ENCODE measurements at regions not wholly inside any gene's neighbourhood (a gene's known extent, or its start where the extent isn't known, plus 50 kb on each side); places are given as distances from the start of the nearest gene placed in this dataset.

DNA sequence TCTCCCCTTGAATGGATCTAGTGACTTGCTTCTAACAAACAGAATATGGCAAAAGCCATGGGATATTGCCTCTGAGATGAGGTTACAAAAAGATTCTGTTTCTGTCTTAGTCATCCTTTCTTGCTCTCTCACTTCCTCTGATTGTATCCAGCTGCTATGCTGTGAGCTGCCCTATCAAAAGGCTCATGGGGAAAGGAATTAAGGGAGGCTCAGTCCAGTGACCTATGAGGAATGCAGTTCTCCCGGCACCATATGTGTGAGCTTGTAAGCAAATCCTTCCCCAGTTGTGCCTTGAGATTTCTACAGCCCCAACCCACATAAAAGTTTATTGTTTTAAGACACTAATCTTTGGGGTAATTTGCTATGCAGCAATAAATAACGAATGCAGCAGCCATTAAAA is 183.1 kb downstream of the KLHL28 start:
- H3K4me3 ChIP-seq (ENCODE audit: low read length): no peak overlapping the region
- H2AFZ ChIP-seq (ENCODE audit: low read length): no peak overlapping the region
- H4K20me1 ChIP-seq (ENCODE audit: insufficient read depth, low read length): no peaks in the 10 kb centered on the region
- no peak overlapping the region for H3K27ac ChIP-seq (ENCODE audit: low read length)
- no peak overlapping the region for H3K4me2 ChIP-seq (ENCODE audit: low read depth, low read length)
- no peaks in the 10 kb centered on the region for H3K36me3 ChIP-seq (replicated peaks; ENCODE audit: insufficient read depth, low read length)
- no peaks in the 10 kb centered on the region for H3F3A ChIP-seq (ENCODE audit: insufficient read depth, low read length)
- no peaks in the 10 kb centered on the region for H3K9me3 ChIP-seq (replicated peaks; ENCODE audit: insufficient read depth, low read length)
- no peak for DNase-seq
- TF ChIP-seq EZH2 (optimal IDR thresholded peaks at IDR 0.05; ENCODE audit: low read depth, low read length) (no peak), EZH2phosphoT487 (IDR thresholded peaks at IDR 0.05; ENCODE audit: low read length) (no peak)
- TF ChIP-seq, protein P1, sequence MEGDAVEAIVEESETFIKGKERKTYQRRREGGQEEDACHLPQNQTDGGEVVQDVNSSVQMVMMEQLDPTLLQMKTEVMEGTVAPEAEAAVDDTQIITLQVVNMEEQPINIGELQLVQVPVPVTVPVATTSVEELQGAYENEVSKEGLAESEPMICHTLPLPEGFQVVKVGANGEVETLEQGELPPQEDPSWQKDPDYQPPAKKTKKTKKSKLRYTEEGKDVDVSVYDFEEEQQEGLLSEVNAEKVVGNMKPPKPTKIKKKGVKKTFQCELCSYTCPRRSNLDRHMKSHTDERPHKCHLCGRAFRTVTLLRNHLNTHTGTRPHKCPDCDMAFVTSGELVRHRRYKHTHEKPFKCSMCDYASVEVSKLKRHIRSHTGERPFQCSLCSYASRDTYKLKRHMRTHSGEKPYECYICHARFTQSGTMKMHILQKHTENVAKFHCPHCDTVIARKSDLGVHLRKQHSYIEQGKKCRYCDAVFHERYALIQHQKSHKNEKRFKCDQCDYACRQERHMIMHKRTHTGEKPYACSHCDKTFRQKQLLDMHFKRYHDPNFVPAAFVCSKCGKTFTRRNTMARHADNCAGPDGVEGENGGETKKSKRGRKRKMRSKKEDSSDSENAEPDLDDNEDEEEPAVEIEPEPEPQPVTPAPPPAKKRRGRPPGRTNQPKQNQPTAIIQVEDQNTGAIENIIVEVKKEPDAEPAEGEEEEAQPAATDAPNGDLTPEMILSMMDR (IDR thresholded peaks at IDR 0.05; ENCODE audit: low read length): no peak
- H3K4me1 ChIP-seq (ENCODE audit: low read length): no peaks in the 10 kb centered on the region
- H3K79me2 ChIP-seq (ENCODE audit: low read length): no peaks in the 10 kb centered on the region
- no peak overlapping the region for H3K9ac ChIP-seq (ENCODE audit: low read length)
- no peaks in the 10 kb centered on the region for H3K9me2 ChIP-seq (replicated peaks; ENCODE audit: insufficient read depth, low read length)
- no peaks in the 10 kb centered on the region for H3K27me3 ChIP-seq (replicated peaks; ENCODE audit: insufficient read depth, low read length)

DNA sequence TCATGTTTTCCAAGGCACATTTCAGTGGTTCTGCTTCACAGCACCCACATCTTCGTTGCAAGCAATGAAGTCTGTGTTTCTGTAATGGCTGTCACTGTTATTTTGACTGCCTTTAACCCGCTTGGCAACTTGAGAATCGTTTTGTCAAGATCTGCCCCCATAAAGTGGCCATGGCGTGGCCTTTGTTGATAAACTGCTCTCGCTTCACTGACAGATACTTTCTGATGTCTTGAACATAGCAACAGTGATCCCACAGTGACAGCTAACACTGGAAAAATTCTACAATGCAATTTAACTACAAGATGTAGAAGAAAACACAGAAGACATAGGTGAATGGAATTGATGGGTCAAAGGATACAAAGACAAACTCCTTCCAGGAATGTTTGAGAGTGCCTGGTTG is 184.2 kb downstream of the KLHL28 start:
- DNase-seq: no peak
- H2AFZ ChIP-seq (ENCODE audit: low read length): no peak overlapping the region
- H3K4me3 ChIP-seq (ENCODE audit: low read length): no peak overlapping the region
- TF ChIP-seq, protein P1 (IDR thresholded peaks at IDR 0.05; ENCODE audit: low read length): no peak
- TF ChIP-seq EZH2 (optimal IDR thresholded peaks at IDR 0.05; ENCODE audit: low read depth, low read length) (no peak), EZH2phosphoT487 (IDR thresholded peaks at IDR 0.05; ENCODE audit: low read length) (no peak)
- H3K9me3 ChIP-seq (replicated peaks; ENCODE audit: insufficient read depth, low read length): no peaks in the 10 kb centered on the region
- H3K4me2 ChIP-seq (ENCODE audit: low read depth, low read length): no peak overlapping the region
- H3K27ac ChIP-seq (ENCODE audit: low read length): no peak overlapping the region
- H3K36me3 ChIP-seq (replicated peaks; ENCODE audit: insufficient read depth, low read length): no peaks in the 10 kb centered on the region
- no peaks in the 10 kb centered on the region for H3K9me2 ChIP-seq (replicated peaks; ENCODE audit: insufficient read depth, low read length)
- H3K4me1 ChIP-seq (ENCODE audit: low read length): no peaks in the 10 kb centered on the region
- no peaks in the 10 kb centered on the region for H3K79me2 ChIP-seq (ENCODE audit: low read length)
- no peak overlapping the region for H3K9ac ChIP-seq (ENCODE audit: low read length)
- no peaks in the 10 kb centered on the region for H4K20me1 ChIP-seq (ENCODE audit: insufficient read depth, low read length)
- H3F3A ChIP-seq (ENCODE audit: insufficient read depth, low read length): no peaks in the 10 kb centered on the region
- H3K27me3 ChIP-seq (replicated peaks; ENCODE audit: insufficient read depth, low read length): no peaks in the 10 kb centered on the region

DNA sequence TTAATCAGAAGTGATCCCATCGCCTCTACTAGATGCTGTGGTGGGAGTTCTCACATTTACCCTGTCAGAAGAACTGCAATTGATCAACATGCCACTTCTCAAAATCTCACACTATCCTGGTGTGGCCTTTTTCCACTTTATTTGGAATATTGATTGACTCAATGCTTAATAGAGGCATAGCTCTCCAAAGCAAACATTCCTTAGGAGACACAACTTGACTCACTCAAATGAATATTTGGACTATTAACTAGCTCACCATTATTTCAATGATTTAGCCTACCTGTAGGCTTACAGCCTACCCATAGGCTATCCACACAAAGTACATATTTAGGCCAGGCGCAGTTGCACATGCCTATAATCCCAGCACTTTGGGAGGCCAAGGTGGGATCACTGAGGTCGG is 186.5 kb downstream of the KLHL28 start:
- no peak overlapping the region for H3K9ac ChIP-seq (ENCODE audit: low read length)
- H3K27me3 ChIP-seq (replicated peaks; ENCODE audit: insufficient read depth, low read length): no peaks in the 10 kb centered on the region
- H3K4me2 ChIP-seq (ENCODE audit: low read depth, low read length): no peak overlapping the region
- H3K9me3 ChIP-seq (replicated peaks; ENCODE audit: insufficient read depth, low read length): no peaks in the 10 kb centered on the region
- H4K20me1 ChIP-seq (ENCODE audit: insufficient read depth, low read length): no peaks in the 10 kb centered on the region
- no peaks in the 10 kb centered on the region for H3K4me1 ChIP-seq (ENCODE audit: low read length)
- no peaks in the 10 kb centered on the region for H3F3A ChIP-seq (ENCODE audit: insufficient read depth, low read length)
- no peak overlapping the region for H2AFZ ChIP-seq (ENCODE audit: low read length)
- H3K27ac ChIP-seq (ENCODE audit: low read length): no peak overlapping the region
- DNase-seq: no peak
- H3K36me3 ChIP-seq (replicated peaks; ENCODE audit: insufficient read depth, low read length): no peaks in the 10 kb centered on the region
- H3K79me2 ChIP-seq (ENCODE audit: low read length): no peaks in the 10 kb centered on the region
- TF ChIP-seq, protein P1 (IDR thresholded peaks at IDR 0.05; ENCODE audit: low read length): no peak
- no peak for TF ChIP-seq EZH2phosphoT487 (IDR thresholded peaks at IDR 0.05; ENCODE audit: low read length)
- TF ChIP-seq EZH2 (optimal IDR thresholded peaks at IDR 0.05; ENCODE audit: low read depth, low read length): no peak
- no peaks in the 10 kb centered on the region for H3K9me2 ChIP-seq (replicated peaks; ENCODE audit: insufficient read depth, low read length)
- H3K4me3 ChIP-seq (ENCODE audit: low read length): no peak overlapping the region

All from MM.1S (cell line).